ENCODE measurements at regions not wholly inside any gene's neighbourhood (a gene's known extent, or its start where the extent isn't known, plus 50 kb on each side); places are given as distances from the start of the nearest gene placed in this dataset.

DNA sequence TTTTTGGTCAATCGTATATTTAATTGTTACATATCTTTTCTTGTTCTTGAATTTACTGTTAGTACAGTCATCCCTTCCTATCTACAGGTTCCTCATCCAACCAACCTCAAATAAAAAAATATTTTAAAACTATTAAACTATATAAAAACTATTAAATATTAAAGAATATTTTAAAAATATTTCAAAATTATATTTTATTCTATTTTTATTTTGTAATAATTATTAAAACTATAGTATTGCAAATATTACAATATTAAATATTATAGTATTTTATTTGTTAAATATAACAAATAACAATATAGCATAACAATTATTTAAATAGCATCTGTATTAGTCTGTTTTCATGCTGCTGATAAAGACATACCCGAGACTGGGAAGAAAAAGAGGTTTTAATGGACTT, 357.9 kb upstream of the GOLIM4 start:
- Mint-ChIP-seq H3K27ac (ENCODE audit: unreplicated experiment) (no peak overlapping the region), H3K9me3 (ENCODE audit: unreplicated experiment) (no peaks in the 10 kb centered on the region), H3K36me3 (ENCODE audit: low read depth, unreplicated experiment) (no peaks in the 10 kb centered on the region), H3K4me1 (ENCODE audit: low read depth, unreplicated experiment) (no peaks in the 10 kb centered on the region), H3K27me3 (ENCODE audit: low read depth, unreplicated experiment) (no peaks in the 10 kb centered on the region), H3K4me3 (ENCODE audit: unreplicated experiment) (no peak overlapping the region)
- H3K36me3 ChIP-seq (ENCODE audit: insufficient read depth, low read length): no peaks in the 10 kb centered on the region
- no peak overlapping the region for H3K4me2 ChIP-seq (ENCODE audit: low read length)
- H3K79me2 ChIP-seq (ENCODE audit: insufficient read depth, low read length): no peaks in the 10 kb centered on the region
- H3K9me3 ChIP-seq (ENCODE audit: insufficient read depth, low read depth, low read length): no peaks in the 10 kb centered on the region
- DNase-seq (ENCODE audit: low read depth): no peak
- no peak overlapping the region for H2AFZ ChIP-seq (ENCODE audit: low read depth, low read length)
- TF ChIP-seq EZH2 (IDR thresholded peaks at IDR 0.05; ENCODE audit: insufficient read depth, low read length): no peak
- TF ChIP-seq, protein P1, sequence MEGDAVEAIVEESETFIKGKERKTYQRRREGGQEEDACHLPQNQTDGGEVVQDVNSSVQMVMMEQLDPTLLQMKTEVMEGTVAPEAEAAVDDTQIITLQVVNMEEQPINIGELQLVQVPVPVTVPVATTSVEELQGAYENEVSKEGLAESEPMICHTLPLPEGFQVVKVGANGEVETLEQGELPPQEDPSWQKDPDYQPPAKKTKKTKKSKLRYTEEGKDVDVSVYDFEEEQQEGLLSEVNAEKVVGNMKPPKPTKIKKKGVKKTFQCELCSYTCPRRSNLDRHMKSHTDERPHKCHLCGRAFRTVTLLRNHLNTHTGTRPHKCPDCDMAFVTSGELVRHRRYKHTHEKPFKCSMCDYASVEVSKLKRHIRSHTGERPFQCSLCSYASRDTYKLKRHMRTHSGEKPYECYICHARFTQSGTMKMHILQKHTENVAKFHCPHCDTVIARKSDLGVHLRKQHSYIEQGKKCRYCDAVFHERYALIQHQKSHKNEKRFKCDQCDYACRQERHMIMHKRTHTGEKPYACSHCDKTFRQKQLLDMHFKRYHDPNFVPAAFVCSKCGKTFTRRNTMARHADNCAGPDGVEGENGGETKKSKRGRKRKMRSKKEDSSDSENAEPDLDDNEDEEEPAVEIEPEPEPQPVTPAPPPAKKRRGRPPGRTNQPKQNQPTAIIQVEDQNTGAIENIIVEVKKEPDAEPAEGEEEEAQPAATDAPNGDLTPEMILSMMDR (IDR thresholded peaks at IDR 0.05; ENCODE audit: insufficient read depth, low read depth, low read length): no peak
- H3K27ac ChIP-seq (ENCODE audit: low read depth, low read length): no peak overlapping the region
- no peak overlapping the region for H3K4me3 ChIP-seq (ENCODE audit: insufficient read depth, low read depth, low read length)
- H3K9ac ChIP-seq (ENCODE audit: low read length): no peak overlapping the region
- H4K20me1 ChIP-seq (ENCODE audit: insufficient read depth, low read length): no peaks in the 10 kb centered on the region
- H3K4me1 ChIP-seq (ENCODE audit: insufficient read depth, low read length): no peaks in the 10 kb centered on the region
- H3K27me3 ChIP-seq (ENCODE audit: insufficient read depth, low read length): no peaks in the 10 kb centered on the region
- no peak for FAIRE-seq

- no peak overlapping the region for H2AFZ ChIP-seq (ENCODE audit: low read depth, low read length)
- H3K4me1 Mint-ChIP-seq (ENCODE audit: low read depth, unreplicated experiment): no peaks in the 10 kb centered on the region
- no peaks in the 10 kb centered on the region for H3K27me3 ChIP-seq (ENCODE audit: insufficient read depth, low read length)
- FAIRE-seq: no peak
- no peaks in the 10 kb centered on the region for H3K9me3 ChIP-seq (ENCODE audit: insufficient read depth, low read depth, low read length)
- H3K27ac Mint-ChIP-seq (ENCODE audit: unreplicated experiment): no peak overlapping the region
- no peaks in the 10 kb centered on the region for H3K79me2 ChIP-seq (ENCODE audit: insufficient read depth, low read length)
- no peaks in the 10 kb centered on the region for H3K36me3 ChIP-seq (ENCODE audit: insufficient read depth, low read length)
- H3K4me3 ChIP-seq (ENCODE audit: insufficient read depth, low read depth, low read length): no peak overlapping the region
- H4K20me1 ChIP-seq (ENCODE audit: insufficient read depth, low read length): no peaks in the 10 kb centered on the region
- no peak for DNase-seq (ENCODE audit: low read depth)
- H3K9ac ChIP-seq (ENCODE audit: low read length): no peak overlapping the region
- H3K36me3 Mint-ChIP-seq (ENCODE audit: low read depth, unreplicated experiment): no peaks in the 10 kb centered on the region
- no peaks in the 10 kb centered on the region for H3K27me3 Mint-ChIP-seq (ENCODE audit: low read depth, unreplicated experiment)
- no peaks in the 10 kb centered on the region for H3K9me3 Mint-ChIP-seq (ENCODE audit: unreplicated experiment)
- no peak overlapping the region for H3K4me3 Mint-ChIP-seq (ENCODE audit: unreplicated experiment)
- no peaks in the 10 kb centered on the region for H3K4me1 ChIP-seq (ENCODE audit: insufficient read depth, low read length)
- TF ChIP-seq, protein P1 (IDR thresholded peaks at IDR 0.05; ENCODE audit: insufficient read depth, low read depth, low read length): no peak
- no peak for TF ChIP-seq EZH2 (IDR thresholded peaks at IDR 0.05; ENCODE audit: insufficient read depth, low read length)
- H3K4me2 ChIP-seq (ENCODE audit: low read length): no peak overlapping the region
- H3K27ac ChIP-seq (ENCODE audit: low read depth, low read length): no peak overlapping the region
These were observed 348.2 kb upstream of the GOLIM4 start for GRCh38 chr3:168443965-168444364.

DNA sequence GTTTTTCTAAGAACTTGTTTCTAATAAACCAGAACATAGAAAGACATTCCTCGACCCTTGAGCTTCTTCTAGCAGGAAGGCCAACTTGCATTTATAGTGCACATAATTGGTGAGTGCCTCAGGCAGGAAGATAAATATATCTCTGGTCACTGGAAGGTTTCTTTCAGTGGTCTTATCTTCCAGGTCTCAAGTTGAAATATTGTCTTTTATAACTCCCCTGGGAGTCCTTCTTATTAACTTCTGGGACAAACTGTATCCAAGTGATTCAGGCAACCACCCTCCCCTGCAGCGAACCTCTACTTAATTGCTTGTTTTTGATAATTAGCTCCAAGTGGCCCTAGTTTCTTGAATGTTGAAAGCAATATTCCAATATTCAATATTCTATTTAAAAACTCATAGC, 346.8 kb upstream of the GOLIM4 start:
- TF ChIP-seq, protein P1 (IDR thresholded peaks at IDR 0.05; ENCODE audit: insufficient read depth, low read depth, low read length): no peak
- no peak for TF ChIP-seq EZH2 (IDR thresholded peaks at IDR 0.05; ENCODE audit: insufficient read depth, low read length)
- no peaks in the 10 kb centered on the region for H3K36me3 Mint-ChIP-seq (ENCODE audit: low read depth, unreplicated experiment)
- H3K27ac Mint-ChIP-seq (ENCODE audit: unreplicated experiment): no peak overlapping the region
- H3K4me3 Mint-ChIP-seq (ENCODE audit: unreplicated experiment): no peak overlapping the region
- H3K79me2 ChIP-seq (ENCODE audit: insufficient read depth, low read length): no peaks in the 10 kb centered on the region
- no peak overlapping the region for H3K4me3 ChIP-seq (ENCODE audit: insufficient read depth, low read depth, low read length)
- no peak overlapping the region for H3K27ac ChIP-seq (ENCODE audit: low read depth, low read length)
- no peaks in the 10 kb centered on the region for H3K9me3 Mint-ChIP-seq (ENCODE audit: unreplicated experiment)
- no peaks in the 10 kb centered on the region for H3K36me3 ChIP-seq (ENCODE audit: insufficient read depth, low read length)
- no peaks in the 10 kb centered on the region for H3K27me3 Mint-ChIP-seq (ENCODE audit: low read depth, unreplicated experiment)
- H3K4me1 ChIP-seq (ENCODE audit: insufficient read depth, low read length): no peaks in the 10 kb centered on the region
- DNase-seq (ENCODE audit: low read depth) (no peak), FAIRE-seq (no peak)
- H2AFZ ChIP-seq (ENCODE audit: low read depth, low read length): no peak overlapping the region
- H3K4me2 ChIP-seq (ENCODE audit: low read length): no peak overlapping the region
- no peaks in the 10 kb centered on the region for H3K9me3 ChIP-seq (ENCODE audit: insufficient read depth, low read depth, low read length)
- H3K9ac ChIP-seq (ENCODE audit: low read length): no peak overlapping the region
- no peaks in the 10 kb centered on the region for H3K27me3 ChIP-seq (ENCODE audit: insufficient read depth, low read length)
- no peaks in the 10 kb centered on the region for H3K4me1 Mint-ChIP-seq (ENCODE audit: low read depth, unreplicated experiment)
- no peaks in the 10 kb centered on the region for H4K20me1 ChIP-seq (ENCODE audit: insufficient read depth, low read length)
